ENCODE measurements at regions not wholly inside any gene's neighbourhood (a gene's known extent, or its start where the extent isn't known, plus 50 kb on each side); places are given as distances from the start of the nearest gene placed in this dataset.
A peak's percentile ranks its signal among the peaks of the same experiment; 100 is the strongest.

- TF ChIP-seq STAT1 (IDR thresholded peaks at IDR 0.05; ENCODE audit: unreplicated experiment) = no peak
- TF ChIP-seq NANOG (IDR thresholded peaks at IDR 0.05; ENCODE audit: borderline replicate concordance) = no peak
- TF ChIP-seq EZH2phosphoT487 (IDR thresholded peaks at IDR 0.05; ENCODE audit: unreplicated experiment) = no peak
- TF ChIP-seq CREB1 (CRISPR knock-in tag; IDR thresholded peaks at IDR 0.05; ENCODE audit: low read depth) = no peak
- no peak for TF ChIP-seq REST (IDR thresholded peaks at IDR 0.05; ENCODE audit: unreplicated experiment)
- no peak for TF ChIP-seq EZH2 (IDR thresholded peaks at IDR 0.05; ENCODE audit: low read depth, unreplicated experiment)
- TF ChIP-seq, protein P1, sequence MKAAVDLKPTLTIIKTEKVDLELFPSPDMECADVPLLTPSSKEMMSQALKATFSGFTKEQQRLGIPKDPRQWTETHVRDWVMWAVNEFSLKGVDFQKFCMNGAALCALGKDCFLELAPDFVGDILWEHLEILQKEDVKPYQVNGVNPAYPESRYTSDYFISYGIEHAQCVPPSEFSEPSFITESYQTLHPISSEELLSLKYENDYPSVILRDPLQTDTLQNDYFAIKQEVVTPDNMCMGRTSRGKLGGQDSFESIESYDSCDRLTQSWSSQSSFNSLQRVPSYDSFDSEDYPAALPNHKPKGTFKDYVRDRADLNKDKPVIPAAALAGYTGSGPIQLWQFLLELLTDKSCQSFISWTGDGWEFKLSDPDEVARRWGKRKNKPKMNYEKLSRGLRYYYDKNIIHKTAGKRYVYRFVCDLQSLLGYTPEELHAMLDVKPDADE (IDR thresholded peaks at IDR 0.05) = no peak
Measured at GRCh38 chr7:115346685-115347084, 424.8 kb downstream of the MDFIC start (continued).

DNA sequence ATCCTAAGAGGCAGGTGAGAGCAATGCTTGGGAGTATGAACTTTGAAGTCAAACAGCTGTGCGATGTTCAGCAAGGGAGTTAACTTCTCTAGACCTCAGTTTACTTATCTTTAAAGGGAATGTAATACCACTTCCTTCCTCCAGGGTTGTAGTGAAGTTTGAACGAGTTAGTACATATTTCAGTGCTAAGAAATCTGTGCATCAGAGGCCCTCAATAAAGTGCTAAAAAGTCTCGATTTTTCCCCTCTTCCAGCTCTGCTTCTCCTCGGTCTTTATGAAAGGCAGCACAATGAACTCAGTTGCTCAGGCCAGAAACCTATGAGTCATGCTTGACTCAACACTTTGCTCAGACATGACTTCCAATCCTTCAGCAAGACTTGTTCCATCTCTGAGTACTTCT, 418.9 kb downstream of the MDFIC start:
- Histone ChIP-seq H3K4me1 (ENCODE audit: insufficient read depth) (no peaks in the 10 kb centered on the region), H3F3A (replicated peaks; ENCODE audit: low read depth) (no peaks in the 10 kb centered on the region), H4K20me1 (replicated peaks; ENCODE audit: insufficient read depth) (no peaks in the 10 kb centered on the region), H3K4me2 (no peak overlapping the region), H3K9me2 (ENCODE audit: insufficient read depth) (no peaks in the 10 kb centered on the region), H2AFZ (no peak overlapping the region; the same call in 1 of the 2 replicates), H3K27ac (ENCODE audit: low read depth) (no peak overlapping the region), H3K27me3 (ENCODE audit: insufficient read depth) (no peaks in the 10 kb centered on the region), H3K4me3 (no peak overlapping the region), H3K36me3 (ENCODE audit: insufficient read depth) (no peaks in the 10 kb centered on the region), H3K79me2 (replicated peaks; ENCODE audit: insufficient read depth) (no peaks in the 10 kb centered on the region)
- Mint-ChIP-seq H3K27me3 (ENCODE audit: insufficient read depth, low read depth, poor library complexity) (no peaks in the 10 kb centered on the region), H3K4me1 (no peaks in the 10 kb centered on the region), H3K27ac (no peak overlapping the region), H3K36me3 (ENCODE audit: low read depth) (no peaks in the 10 kb centered on the region), H3K4me3 (no peak overlapping the region), H3K9me3 (no peaks in the 10 kb centered on the region)
- TF ChIP-seq CTCF (conservative IDR thresholded peaks at IDR 0.05; ENCODE audit: low read depth in 2 of 2) = peak in 1 of 2 experiments; percentile 46; a peak in 2 of 4 replicates
- TF ChIP-seq, protein P1 (IDR thresholded peaks at IDR 0.05) = no peak
- no peak for ATAC-seq
- DNase-seq (ENCODE audit: low spot score) = peak; percentile 20
